Testis (tissue), 2 donors: ENCODE measurements at regions not wholly inside any gene's neighbourhood (a gene's known extent, or its start where the extent isn't known, plus 50 kb on each side); places are given as distances from the start of the nearest gene placed in this dataset.

Source experiments
- CTCF ChIP-seq, 3 experiments: fragments of 450-650 bp in 2 of 3; fragments of 200-600 bp in 1 of 3; sonication (generic) in 1 of 3; IDR thresholded peaks; one replicate each; pipeline ENCODE4 v1.5.1; 2016 to 2019; ENCODE audit warnings: antibody characterized with exemption in 3 of 3, mild to moderate bottlenecking in 2 of 3, moderate library complexity in 1 of 3
- POLR2A ChIP-seq: fragments of 450-650 bp; IDR thresholded peaks from one replicate; pipeline ENCODE4 v1.6.1; 2017; ENCODE audit warnings: antibody characterized with exemption, mild to moderate bottlenecking, moderate library complexity

- TF ChIP-seq CTCF (IDR thresholded peaks at IDR 0.05): no peak
- no peak for TF ChIP-seq POLR2A
Observed at GRCh38 chr18:73414069-73414468, 546.3 kb upstream of the NETO1 start.
